HUES64 (cell line): ENCODE measurements at regions not wholly inside any gene's neighbourhood (a gene's known extent, or its start where the extent isn't known, plus 50 kb on each side); places are given as distances from the start of the nearest gene placed in this dataset.
"Not testable (repeated sequence)": the region's sequence is repeated elsewhere in the genome, so short reads cannot be mapped to it uniquely, and the experiment has no call there.

Experiments
- H3K27ac ChIP-seq: 2 replicates; pipeline ENCODE4 v1.7.0; 2013; ENCODE audit warnings: low read depth, low read length, inconsistent platforms
- H3K27me3 ChIP-seq: 2 replicates; pipeline ENCODE4 v1.6.1; 2013; ENCODE audit warnings: mild to moderate bottlenecking, low read length; ENCODE audit not compliant: insufficient read depth
- H3K36me3 ChIP-seq: 2 replicates; pipeline ENCODE4 v1.6.1; 2013; ENCODE audit warnings: mild to moderate bottlenecking, low read length; ENCODE audit not compliant: insufficient read depth
- H3K4me1 ChIP-seq: 2 replicates; pipeline ENCODE4 v1.6.1; 2013; ENCODE audit warnings: mild to moderate bottlenecking, low read length, moderate library complexity; ENCODE audit not compliant: insufficient read depth
- H3K4me3 ChIP-seq: 2 replicates; pipeline ENCODE4 v1.5.1; 2013; ENCODE audit warnings: mild to moderate bottlenecking, low read length, moderate library complexity
- H3K9ac ChIP-seq: 2 replicates; pipeline ENCODE4 v1.6.1; 2013; ENCODE audit warnings: mild to moderate bottlenecking, low read depth, low read length
- H3K9me3 ChIP-seq: 2 replicates; pipeline ENCODE4 v1.6.1; 2013; ENCODE audit warnings: low read depth, low read length; ENCODE audit not compliant: insufficient read depth
- WGBS: fragments of 150-250, 120-280 bp; methylation state at CpG from one replicate; pipeline ENCODE4 v1.1.7; 2013; ENCODE audit warnings: missing lambda C conversion rate; 5-methylcytosine and 5-hydroxymethylcytosine counted together

- H3K9ac ChIP-seq, H3K27me3 ChIP-seq, H3K4me1 ChIP-seq, H3K36me3 ChIP-seq, H3K27ac ChIP-seq, H3K4me3 ChIP-seq, H3K9me3 ChIP-seq: not testable (repeated sequence)
- WGBS, result 99% methylated on average over 3 of the region's 3 CpGs
Measured at GRCh38 chr3:40949347-40949746, 250.0 kb upstream of the CTNNB1 start.

- Histone ChIP-seq H3K9me3 (peaks cover 9% of the 10 kb centered on the region; the same call in 1 of the 2 replicates), H3K27ac (no peak overlapping the region), H3K36me3 (no peaks in the 10 kb centered on the region), H3K9ac (no peak overlapping the region), H3K4me3 (no peak overlapping the region), H3K27me3 (no peaks in the 10 kb centered on the region), H3K4me1 (no peaks in the 10 kb centered on the region)
Measured at GRCh38 chr3:40951636-40952035, 247.7 kb upstream of the CTNNB1 start.

DNA sequence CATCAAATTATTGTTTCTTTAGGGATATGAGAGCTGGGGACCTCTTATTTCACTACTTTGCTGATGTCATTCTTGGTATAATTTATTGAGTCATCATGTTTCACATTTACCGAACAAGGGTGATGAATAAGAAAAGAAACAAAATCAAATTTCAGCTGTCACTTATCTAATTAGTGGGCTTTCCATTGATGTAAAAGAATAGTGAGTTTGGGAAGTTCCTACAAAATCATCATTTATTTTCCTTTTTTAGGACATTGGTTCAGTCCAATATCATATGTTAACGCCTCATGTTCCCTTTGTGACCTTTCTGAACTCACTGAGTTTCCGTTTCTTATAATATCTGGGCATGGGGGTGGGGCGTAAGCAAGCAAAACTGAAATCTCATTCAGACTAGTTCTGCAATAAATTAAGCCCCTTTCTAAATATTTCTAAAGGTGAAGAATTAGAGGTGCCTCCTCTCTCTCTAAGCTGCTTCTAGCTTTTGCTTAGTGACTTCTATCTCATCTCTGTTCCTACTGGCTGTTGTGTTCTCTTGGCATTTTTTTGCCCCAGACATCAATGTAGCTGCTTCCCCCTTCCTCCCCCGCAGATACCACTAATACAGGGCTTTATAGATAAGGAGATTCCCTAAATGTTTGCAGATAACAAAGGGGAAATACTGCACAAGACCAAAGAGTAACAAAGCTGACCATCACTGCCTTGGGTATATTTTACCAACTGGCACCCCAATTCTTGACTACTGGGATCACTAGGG is 238.0 kb upstream of the CTNNB1 start:
- Histone ChIP-seq H3K27me3 (no peaks in the 10 kb centered on the region), H3K9ac (no peak overlapping the region), H3K4me3 (no peak overlapping the region), H3K9me3 (0 out of 2 replicates have a peak, but pooled peaks cover 3% of the 10 kb centered on the region), H3K4me1 (peaks cover 4% of the 10 kb centered on the region; the same call in 1 of the 2 replicates), H3K36me3 (no peaks in the 10 kb centered on the region), H3K27ac (no peak overlapping the region)
- 97% methylated on average over 4 of the region's 5 CpGs for WGBS

DNA sequence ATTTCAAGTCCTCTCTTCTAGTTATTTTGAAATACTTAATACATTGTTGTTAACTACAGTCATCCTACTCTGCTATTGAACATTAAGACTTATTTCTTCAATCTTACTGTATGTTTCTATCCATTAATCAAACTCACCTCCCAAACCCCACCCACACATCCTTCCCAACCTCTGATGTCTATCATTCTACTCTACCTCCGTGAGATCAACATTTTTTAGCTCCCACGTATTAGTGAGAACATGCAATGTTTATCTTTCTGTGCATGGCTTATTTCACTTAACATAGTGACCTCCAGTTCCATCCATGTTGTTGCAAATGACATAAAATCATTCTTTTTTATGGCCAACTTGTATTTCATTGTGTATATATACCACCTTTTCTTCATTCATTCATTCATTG is 236.6 kb upstream of the CTNNB1 start:
- H3K27me3 ChIP-seq, result no peaks in the 10 kb centered on the region
- WGBS, result 96% methylated on average over 2 of the region's 2 CpGs

GRCh38 chr3:40968666-40969065 is 230.6 kb upstream of the CTNNB1 start:
- Histone ChIP-seq H3K27me3 (no peaks in the 10 kb centered on the region), H3K4me3 (no peak overlapping the region), H3K9me3 (no peaks in the 10 kb centered on the region), H3K36me3 (no peaks in the 10 kb centered on the region), H3K9ac (no peak overlapping the region), H3K4me1 (no peaks in the 10 kb centered on the region), H3K27ac (no peak overlapping the region)
- 93% methylated on average over 1 of the region's 1 CpG for WGBS

More for the DNA sequence above, 236.6 kb upstream of the CTNNB1 start:
- no peak overlapping the region for H3K9ac ChIP-seq
- H3K4me1 ChIP-seq, result peaks cover 4% of the 10 kb centered on the region; the same call in 1 of the 2 replicates
- 0 out of 2 replicates have a peak, but pooled peaks cover 3% of the 10 kb centered on the region for H3K9me3 ChIP-seq
- H3K36me3 ChIP-seq, result no peaks in the 10 kb centered on the region
- H3K4me3 ChIP-seq, result no peak overlapping the region
- no peak overlapping the region for H3K27ac ChIP-seq

DNA sequence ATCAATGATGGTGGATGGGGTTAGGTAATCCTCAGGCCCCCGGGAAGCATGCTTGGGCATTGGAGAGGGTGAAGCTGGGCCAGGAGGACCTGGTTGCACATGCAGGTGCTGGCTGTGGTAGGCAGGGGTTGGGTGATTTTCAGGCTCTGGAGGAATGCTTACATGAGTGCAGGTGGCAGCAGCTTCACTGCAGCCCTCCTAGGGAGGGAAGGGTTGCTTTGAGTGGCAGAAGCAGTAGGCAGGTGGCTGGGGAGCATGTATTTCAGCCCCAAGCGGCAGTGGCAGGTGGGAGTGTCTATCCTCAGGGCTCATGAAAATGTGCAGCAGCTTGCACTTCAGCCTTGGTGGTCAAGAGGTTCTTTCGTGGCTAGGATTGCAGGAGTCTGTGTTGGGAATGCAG is 230.0 kb upstream of the CTNNB1 start:
- Histone ChIP-seq H3K9ac (no peak overlapping the region), H3K4me3 (no peak overlapping the region), H3K27ac (no peak overlapping the region), H3K4me1 (no peaks in the 10 kb centered on the region; the same call in 1 of the 2 replicates), H3K27me3 (no peaks in the 10 kb centered on the region), H3K9me3 (no peaks in the 10 kb centered on the region), H3K36me3 (no peaks in the 10 kb centered on the region)
- 96% methylated on average over 3 of the region's 3 CpGs for WGBS

DNA sequence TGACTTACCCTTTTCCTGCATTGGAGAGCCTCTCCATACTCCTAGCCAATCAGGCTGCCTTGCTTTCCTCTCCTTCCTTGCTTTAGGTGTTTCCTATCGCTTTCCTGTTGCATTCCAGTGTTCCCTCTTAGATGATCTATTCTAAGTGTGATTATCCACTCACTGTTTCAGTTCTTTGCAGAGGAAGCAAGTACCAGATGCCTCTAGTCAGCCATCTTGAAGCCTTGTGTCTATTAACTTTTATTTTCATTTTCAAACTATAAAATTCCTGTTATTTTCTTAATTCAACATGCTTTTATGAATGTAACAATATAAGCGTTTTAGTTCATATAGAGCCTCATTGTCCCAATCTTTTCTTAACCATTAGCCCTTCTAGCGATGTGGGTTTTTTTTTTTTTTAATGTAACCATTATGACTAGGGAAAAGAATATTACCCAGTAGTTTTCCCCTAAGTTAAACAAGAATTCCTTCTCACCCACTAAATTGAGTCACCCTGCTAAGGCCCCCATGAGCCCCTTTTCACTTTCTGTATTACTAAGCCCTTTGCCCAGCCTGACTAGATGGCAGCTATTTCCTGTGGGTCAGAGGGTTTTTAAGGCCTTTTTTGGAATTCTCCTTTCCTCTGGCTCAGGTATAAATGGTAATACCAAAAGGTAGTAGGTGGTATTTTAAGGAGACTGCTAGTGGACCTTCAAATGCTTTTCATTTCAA is 229.4 kb upstream of the CTNNB1 start:
- H3K27ac ChIP-seq, result no peak overlapping the region
- H3K9ac ChIP-seq, result no peak overlapping the region
- no peaks in the 10 kb centered on the region; the same call in 1 of the 2 replicates for H3K4me1 ChIP-seq
- H3K4me3 ChIP-seq, result no peak overlapping the region
- 94% methylated on average over 1 of the region's 3 CpGs for WGBS
- no peaks in the 10 kb centered on the region for H3K9me3 ChIP-seq
- H3K27me3 ChIP-seq, result no peaks in the 10 kb centered on the region
- no peaks in the 10 kb centered on the region for H3K36me3 ChIP-seq

- Histone ChIP-seq H3K9me3 (no peaks in the 10 kb centered on the region), H3K4me1 (peaks cover 5% of the 10 kb centered on the region; the same call in 1 of the 2 replicates), H3K9ac (no peak overlapping the region), H3K27me3 (no peaks in the 10 kb centered on the region), H3K4me3 (no peak overlapping the region), H3K36me3 (no peaks in the 10 kb centered on the region), H3K27ac (no peak overlapping the region)
- 92% methylated on average over 10 of the region's 10 CpGs for WGBS
Measured at GRCh38 chr3:40971191-40972168, 227.8 kb upstream of the CTNNB1 start.

GRCh38 chr3:40972350-40972749 is 227.0 kb upstream of the CTNNB1 start:
- no peaks in the 10 kb centered on the region for H3K36me3 ChIP-seq
- peaks cover 5% of the 10 kb centered on the region; the same call in 1 of the 2 replicates for H3K4me1 ChIP-seq
- WGBS, result 92% methylated on average over 4 of the region's 4 CpGs
- no peak overlapping the region for H3K9ac ChIP-seq
- no peak overlapping the region for H3K4me3 ChIP-seq
- no peaks in the 10 kb centered on the region for H3K27me3 ChIP-seq
- H3K27ac ChIP-seq, result no peak overlapping the region
- no peaks in the 10 kb centered on the region for H3K9me3 ChIP-seq

GRCh38 chr3:40973141-40973540 is 226.2 kb upstream of the CTNNB1 start:
- H3K9ac ChIP-seq, result no peak overlapping the region
- H3K9me3 ChIP-seq, result no peaks in the 10 kb centered on the region
- no peaks in the 10 kb centered on the region for H3K36me3 ChIP-seq
- H3K4me3 ChIP-seq, result no peak overlapping the region
- WGBS, result 95% methylated on average over 2 of the region's 2 CpGs
- no peak overlapping the region for H3K27ac ChIP-seq
- no peaks in the 10 kb centered on the region for H3K27me3 ChIP-seq
- H3K4me1 ChIP-seq, result peaks cover 5% of the 10 kb centered on the region; the same call in 1 of the 2 replicates
